Erythroblast (primary cell): ENCODE measurements at regions not wholly inside any gene's neighbourhood (a gene's known extent, or its start where the extent isn't known, plus 50 kb on each side); places are given as distances from the start of the nearest gene placed in this dataset.

ENCODE experiments used
- DNase-seq, 2 experiments: peaks; one replicate each; lab custom pipeline; 2025; lab: John Stamatoyannopoulos, UW
- GATA1 ChIP-seq: IDR thresholded peaks from 2 replicates; pipeline ENCODE4 v1.6.1; 2011; ENCODE audit warnings: low read depth, mild to moderate bottlenecking, control low read depth, low read length, moderate library complexity
- POLR2A ChIP-seq: IDR thresholded peaks from 2 replicates; pipeline ENCODE4 v1.6.1; 2011; ENCODE audit warnings: mild to moderate bottlenecking, low read length

DNA sequence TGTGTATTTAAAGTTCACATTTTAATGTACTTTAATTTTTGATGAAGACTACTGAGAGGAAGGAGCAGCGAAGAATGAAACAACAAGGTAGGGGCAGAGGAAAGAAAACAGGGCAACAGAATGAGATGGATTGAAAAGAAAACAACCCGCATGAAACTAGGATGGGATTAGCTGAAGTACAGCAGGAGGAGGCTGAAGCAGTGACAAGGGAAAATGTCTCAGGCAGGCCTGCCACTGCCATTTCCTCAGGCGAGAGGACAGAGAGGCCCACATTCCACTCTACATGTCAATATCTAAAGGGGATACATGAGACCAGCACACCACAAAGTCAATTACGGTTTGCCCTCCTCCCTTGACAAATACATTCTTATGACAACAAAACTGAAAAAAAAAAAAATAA is 1703.2 kb downstream of the EFNB2 start:
- DNase-seq, result no peak
- no peak for TF ChIP-seq GATA1
- no peak for TF ChIP-seq POLR2A

DNA sequence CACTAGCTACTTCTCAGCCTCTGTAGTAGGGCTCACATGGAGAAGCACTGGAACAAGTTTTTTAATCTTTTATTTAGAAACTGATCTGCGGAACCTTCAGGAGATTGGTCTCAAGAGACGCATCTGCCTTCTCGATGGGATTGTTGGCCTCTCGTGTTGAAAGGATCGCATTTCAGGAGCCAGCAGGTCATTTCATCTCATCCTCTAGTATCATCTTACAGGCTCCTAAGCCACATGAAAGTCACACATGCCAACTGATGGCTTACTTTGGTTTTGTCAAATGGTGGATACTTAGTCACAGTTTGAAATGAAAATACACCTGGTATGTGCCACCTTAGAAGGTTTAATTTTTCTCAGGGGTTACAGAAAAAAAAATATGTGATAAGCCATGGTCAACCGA is 1703.6 kb downstream of the EFNB2 start:
- TF ChIP-seq POLR2A, result no peak
- TF ChIP-seq GATA1, result no peak
- DNase-seq, result no peak

- TF ChIP-seq POLR2A (no peak), GATA1 (no peak)
- DNase-seq, result no peak
These were observed 1711.8 kb downstream of the EFNB2 start for GRCh38 chr13:104823709-104824108.

DNA sequence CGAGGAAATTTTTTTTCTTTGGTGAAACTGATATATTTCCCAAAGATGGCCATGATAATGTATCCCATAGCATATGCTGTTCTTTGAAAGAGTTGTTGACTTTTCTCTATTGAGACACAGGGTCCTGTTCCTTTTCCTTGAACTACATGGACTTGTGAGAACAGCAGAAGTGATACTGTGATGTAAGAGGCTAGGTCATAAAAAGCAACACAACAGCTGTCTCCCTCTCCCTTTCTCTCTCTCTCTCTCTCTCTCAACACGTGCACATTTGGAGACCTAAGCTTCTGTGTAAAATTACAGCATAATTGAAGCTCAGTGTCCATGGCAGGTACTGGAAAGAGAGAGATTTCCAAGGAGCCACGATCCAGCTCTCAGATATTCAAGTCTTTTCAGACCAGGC is 1712.4 kb downstream of the EFNB2 start:
- no peak for TF ChIP-seq POLR2A
- TF ChIP-seq GATA1, result no peak
- no peak for DNase-seq

DNA sequence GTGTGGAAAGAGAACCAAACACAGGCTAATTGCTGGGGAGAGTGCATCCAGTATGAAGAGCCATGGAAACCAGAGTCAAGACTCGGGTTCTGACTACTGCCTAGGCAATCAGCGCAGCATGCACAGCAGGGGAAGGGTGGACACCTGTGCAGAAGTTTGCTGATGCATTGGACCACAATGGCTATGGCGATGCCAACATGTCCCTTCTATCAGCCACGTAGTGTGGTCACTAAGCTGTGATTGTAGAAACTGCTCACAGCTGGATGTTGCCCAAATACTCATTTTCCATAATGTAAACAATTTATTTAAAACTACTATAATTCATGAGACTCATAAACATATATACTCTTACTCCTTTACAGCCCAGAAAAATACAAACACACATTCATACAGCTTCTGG is 1718.2 kb downstream of the EFNB2 start:
- no peak for DNase-seq
- TF ChIP-seq GATA1 (no peak), POLR2A (no peak)

DNA sequence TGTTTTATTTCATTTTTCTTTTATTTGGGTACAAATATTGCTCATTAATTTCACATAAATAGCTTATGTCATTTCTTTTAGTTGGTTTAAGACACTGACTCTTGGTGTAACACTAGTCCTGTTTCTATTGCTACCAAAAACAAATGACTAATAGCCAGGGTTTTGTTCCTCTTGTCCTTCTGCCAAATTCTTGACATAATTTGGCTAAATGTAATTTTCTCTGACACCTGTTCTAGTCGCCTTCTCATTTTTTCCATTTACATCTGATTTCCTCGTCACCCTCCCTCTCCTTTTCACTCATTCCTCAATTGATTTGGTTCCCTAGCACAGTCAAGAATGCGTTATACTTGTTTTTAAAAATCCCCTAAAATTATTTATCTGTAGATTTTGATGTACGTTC is 1718.7 kb downstream of the EFNB2 start:
- TF ChIP-seq GATA1, result no peak
- no peak for TF ChIP-seq POLR2A
- no peak for DNase-seq

DNA sequence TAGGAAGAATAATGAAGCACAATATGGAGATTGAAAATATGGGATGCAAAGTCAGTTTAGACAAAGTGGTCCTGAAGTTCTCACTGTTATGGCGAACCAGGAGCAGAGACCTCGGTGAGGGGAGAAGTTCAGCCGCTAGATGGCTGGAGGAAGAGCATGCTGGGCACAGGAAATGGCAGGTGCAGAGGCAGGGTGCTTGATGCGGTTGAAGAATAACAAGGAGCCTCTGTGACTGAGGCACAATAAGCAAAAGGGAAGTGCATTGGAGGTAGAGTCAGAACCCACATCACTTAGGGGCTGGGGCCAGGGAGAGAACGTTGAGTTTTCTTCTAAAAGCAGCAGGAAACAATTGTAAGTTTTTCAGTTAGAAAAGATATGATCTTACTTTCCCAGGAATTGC is 1725.2 kb downstream of the EFNB2 start:
- no peak for DNase-seq
- TF ChIP-seq POLR2A, result no peak
- no peak for TF ChIP-seq GATA1

DNA sequence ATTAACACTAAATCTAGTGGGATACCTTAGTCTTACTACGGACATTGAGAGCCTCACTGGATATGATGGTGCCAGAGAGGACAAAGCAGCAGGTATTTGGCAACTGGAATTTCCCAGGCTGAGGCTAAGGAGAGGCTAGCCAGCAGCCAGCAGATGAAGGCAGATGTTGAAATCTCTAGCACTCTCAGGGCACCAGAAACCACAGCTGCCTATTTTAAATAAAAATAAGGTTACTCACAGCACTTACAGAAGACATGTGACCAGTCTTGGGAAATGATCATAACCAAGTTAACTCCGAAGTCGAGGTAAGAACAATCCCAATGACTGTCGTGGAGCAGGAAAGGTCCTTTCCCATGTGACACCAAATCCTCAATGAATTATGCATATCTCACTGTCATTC is 1726.0 kb downstream of the EFNB2 start:
- TF ChIP-seq POLR2A (no peak), GATA1 (no peak)
- DNase-seq, result no peak

GRCh38 chr13:104805346-104805745 is 1730.1 kb downstream of the EFNB2 start:
- no peak for DNase-seq

GRCh38 chr13:104799152-104799551 is 1732.9 kb upstream of the SLC10A2 start:
- DNase-seq, result no peak
- TF ChIP-seq POLR2A, result no peak
- TF ChIP-seq GATA1, result no peak

More at GRCh38 chr13:104805346-104805745, 1730.1 kb downstream of the EFNB2 start:
- TF ChIP-seq POLR2A (no peak), GATA1 (no peak)

DNA sequence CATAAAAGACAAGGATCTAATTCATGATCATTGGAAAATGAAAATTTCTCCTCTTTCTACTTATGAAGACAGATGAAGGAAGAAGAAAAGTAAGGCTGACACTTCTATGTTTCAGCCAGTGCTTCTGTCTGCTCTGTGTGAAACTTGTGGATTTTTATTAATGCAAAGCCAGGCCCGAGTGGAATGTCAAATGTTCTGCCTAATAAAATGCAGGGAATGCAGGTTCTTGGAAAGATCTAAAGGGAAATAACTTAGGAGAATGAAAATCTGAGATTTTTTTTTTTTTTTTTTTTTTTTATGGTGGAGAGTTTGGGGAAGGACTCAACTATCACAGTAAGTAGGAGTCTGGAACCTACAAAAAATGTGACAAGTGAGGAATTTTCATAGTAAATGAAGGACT is 1732.3 kb upstream of the SLC10A2 start:
- no peak for TF ChIP-seq GATA1
- no peak for TF ChIP-seq POLR2A
- DNase-seq, result no peak

DNA sequence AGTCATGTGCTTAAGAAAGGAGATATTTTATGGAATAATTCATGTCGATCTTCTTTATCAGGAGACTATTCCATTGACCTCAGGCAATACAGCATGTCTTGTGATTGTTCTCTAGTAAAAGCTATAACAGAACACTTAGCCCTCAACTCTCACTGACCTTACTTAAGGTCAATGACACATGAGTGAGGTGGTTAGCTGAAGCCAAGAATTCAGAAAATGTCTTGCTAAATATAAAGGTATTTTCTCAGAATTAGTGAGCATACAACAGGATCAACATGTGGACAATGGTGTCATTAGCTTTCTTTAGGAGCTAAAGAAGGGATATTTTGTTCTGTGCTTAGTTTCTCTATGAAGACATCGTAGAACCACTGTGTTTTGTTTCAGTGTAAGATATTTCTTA is 1730.4 kb upstream of the SLC10A2 start:
- no peak for TF ChIP-seq GATA1
- no peak for TF ChIP-seq POLR2A
- no peak for DNase-seq

DNA sequence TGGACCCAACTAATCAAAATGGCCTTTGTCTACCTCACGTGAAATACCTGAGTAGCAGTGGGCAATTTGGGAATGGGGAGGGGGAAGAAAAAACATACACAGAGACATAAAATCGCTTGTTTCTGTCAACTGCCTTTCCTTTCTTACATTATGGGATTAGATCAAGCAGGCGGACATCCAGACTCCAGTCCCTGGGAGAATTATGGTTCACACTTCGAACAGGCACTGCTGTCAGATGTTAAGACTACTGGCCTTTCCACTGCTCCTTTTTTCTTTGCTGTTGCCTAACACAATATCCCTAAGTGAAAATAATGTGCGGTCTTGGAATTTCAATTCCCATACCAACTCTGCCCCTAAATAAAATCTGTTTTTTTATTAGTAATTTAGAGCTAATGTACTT is 1719.7 kb upstream of the SLC10A2 start:
- TF ChIP-seq GATA1 (no peak), POLR2A (no peak)
- no peak for DNase-seq

DNA sequence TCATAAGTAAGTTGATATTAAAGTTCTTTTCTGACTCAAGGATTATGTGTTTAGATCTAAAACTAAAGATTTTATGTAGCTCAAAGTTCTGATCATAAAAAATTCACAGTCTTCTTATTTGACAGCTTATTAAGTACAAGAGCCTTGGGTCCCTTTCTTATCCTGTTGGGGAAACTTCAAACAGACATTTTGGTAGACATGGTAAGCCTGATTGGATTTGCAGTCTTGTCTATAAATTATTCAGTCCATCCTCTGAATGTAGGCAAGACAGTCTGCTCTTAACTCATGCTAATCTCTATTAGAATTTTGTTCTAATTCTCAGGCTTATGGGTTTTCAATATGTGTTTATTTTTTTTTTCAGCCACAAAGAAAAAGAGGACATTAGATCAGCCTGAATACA is 1718.7 kb upstream of the SLC10A2 start:
- no peak for DNase-seq
- no peak for TF ChIP-seq POLR2A
- no peak for TF ChIP-seq GATA1

DNA sequence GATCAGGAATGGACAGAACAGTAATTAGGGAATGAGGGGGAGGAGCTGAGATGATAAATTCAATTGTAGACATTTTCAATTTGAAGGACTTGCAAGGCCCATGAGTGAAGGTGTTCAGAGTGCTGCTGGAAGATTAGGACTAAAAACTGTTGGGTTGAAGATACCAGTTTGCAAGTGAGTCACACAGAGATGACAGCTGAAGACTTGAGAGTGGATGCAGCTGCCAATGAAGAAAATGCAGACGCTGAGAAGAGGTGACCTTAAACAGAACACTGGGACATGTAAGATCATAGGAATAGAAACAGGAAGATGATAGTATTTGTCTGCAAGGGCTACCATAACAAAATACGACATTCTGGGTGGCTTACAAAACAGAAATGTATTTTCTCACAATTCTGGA is 1716.5 kb upstream of the SLC10A2 start:
- DNase-seq, result no peak
- no peak for TF ChIP-seq POLR2A
- no peak for TF ChIP-seq GATA1
